Calu3 (cell line): ENCODE measurements at regions not wholly inside any gene's neighbourhood (a gene's known extent, or its start where the extent isn't known, plus 50 kb on each side); places are given as distances from the start of the nearest gene placed in this dataset.

ENCODE experiments used
- BruUV-seq: library from RNA; stranded (reverse); fragments of 400-500 nt; replicated peaks from 2 replicates; lab custom pipeline; 2021; lab: Mats Ljungman, UMichigan
- CTCF ChIA-PET: fragments of 300-600 bp; sonication (Branson Sonifier 250); formaldehyde crosslinking; loops from one replicate; lab custom pipeline; 2022; ENCODE audit warnings: antibody characterized with exemption; lab: Charles Lee
- DNase-seq: peaks from one replicate; pipeline ENCODE4 v3.0.0; 2022
- H3K27ac Mint-ChIP-seq: one replicate; pipeline ENCODE4 v1.8.0; 2022; ENCODE audit warnings: mixed read lengths; ENCODE audit not compliant: unreplicated experiment
- H3K27me3 Mint-ChIP-seq: one replicate; pipeline ENCODE4 v1.8.0; 2022; ENCODE audit warnings: mixed read lengths; ENCODE audit not compliant: unreplicated experiment
- H3K36me3 Mint-ChIP-seq: one replicate; pipeline ENCODE4 v1.8.0; 2022; ENCODE audit warnings: mild to moderate bottlenecking, moderate library complexity, mixed read lengths; ENCODE audit not compliant: insufficient read depth, unreplicated experiment
- H3K4me1 Mint-ChIP-seq: one replicate; pipeline ENCODE4 v1.8.0; 2022; ENCODE audit warnings: mild to moderate bottlenecking, low read depth, mixed read lengths; ENCODE audit not compliant: unreplicated experiment
- H3K4me3 Mint-ChIP-seq: one replicate; pipeline ENCODE4 v1.8.0; 2022; ENCODE audit warnings: mild to moderate bottlenecking, low read depth, moderate library complexity, mixed read lengths; ENCODE audit not compliant: unreplicated experiment
- H3K9me3 Mint-ChIP-seq: one replicate; pipeline ENCODE4 v1.8.0; 2022; ENCODE audit warnings: low read depth, mixed read lengths; ENCODE audit not compliant: unreplicated experiment
- intact Hi-C: fragments of 100-400 bp; cut with micrococcal nuclease; formaldehyde crosslinking; loops from one replicate; pipeline ENCODE4 v1.10.0; 2022; ENCODE audit not compliant: unreplicated experiment
- TF ChIP-seq, protein P1 (sequence below): fragments of 200-600 bp; IDR thresholded peaks from one replicate; pipeline ENCODE4 v1.8.0; 2022; ENCODE audit warnings: antibody characterized with exemption; ENCODE audit not compliant: unreplicated experiment

- Mint-ChIP-seq H3K36me3 (no peaks in the 10 kb centered on the region), H3K27ac (no peak overlapping the region), H3K9me3 (no peaks in the 10 kb centered on the region), H3K4me1 (no peaks in the 10 kb centered on the region), H3K27me3 (no peaks in the 10 kb centered on the region), H3K4me3 (no peak overlapping the region)
- intact Hi-C loops: no loop called here
- BruUV-seq: no TSS peak
- TF ChIP-seq, protein P1, sequence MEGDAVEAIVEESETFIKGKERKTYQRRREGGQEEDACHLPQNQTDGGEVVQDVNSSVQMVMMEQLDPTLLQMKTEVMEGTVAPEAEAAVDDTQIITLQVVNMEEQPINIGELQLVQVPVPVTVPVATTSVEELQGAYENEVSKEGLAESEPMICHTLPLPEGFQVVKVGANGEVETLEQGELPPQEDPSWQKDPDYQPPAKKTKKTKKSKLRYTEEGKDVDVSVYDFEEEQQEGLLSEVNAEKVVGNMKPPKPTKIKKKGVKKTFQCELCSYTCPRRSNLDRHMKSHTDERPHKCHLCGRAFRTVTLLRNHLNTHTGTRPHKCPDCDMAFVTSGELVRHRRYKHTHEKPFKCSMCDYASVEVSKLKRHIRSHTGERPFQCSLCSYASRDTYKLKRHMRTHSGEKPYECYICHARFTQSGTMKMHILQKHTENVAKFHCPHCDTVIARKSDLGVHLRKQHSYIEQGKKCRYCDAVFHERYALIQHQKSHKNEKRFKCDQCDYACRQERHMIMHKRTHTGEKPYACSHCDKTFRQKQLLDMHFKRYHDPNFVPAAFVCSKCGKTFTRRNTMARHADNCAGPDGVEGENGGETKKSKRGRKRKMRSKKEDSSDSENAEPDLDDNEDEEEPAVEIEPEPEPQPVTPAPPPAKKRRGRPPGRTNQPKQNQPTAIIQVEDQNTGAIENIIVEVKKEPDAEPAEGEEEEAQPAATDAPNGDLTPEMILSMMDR: no peak
- DNase-seq: no peak
- CTCF ChIA-PET: no interaction called here
Measured at GRCh38 chr2:172270278-172271079, 156.9 kb upstream of the ITGA6 start.

DNA sequence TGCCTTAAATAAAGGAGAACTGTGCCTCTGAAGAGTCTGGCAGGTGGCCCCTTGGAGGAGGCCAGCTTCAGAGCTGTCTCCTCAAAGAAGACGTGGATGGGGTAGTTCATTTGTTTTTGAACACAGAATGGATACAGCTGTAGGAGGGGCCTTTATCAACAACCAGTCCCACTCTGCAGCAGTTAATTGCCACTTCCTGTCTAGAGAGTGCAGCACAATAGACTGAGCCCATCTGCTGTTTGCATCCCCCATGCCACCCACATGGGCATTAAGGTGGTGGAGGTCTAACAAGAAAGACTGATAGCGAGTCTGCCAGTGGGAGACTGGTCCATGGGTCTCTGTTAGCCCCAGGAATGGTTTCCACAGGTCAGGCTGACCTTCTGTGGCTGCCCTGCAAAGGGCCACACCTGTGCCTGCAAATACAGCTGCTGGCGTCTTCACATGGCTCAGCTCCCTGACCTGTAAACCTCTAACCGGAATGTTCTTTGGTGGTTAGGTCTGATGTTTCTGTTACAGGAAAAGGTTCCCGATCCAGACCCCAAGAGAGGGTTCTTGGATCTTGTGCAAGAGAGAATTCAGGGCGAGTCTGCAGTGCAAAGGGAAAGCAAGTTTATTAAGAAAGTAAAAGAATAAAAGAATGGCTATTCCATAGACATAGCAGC lies 153.3 kb upstream of the ITGA6 start:
- intact Hi-C loops: no loop called here
- no peaks in the 10 kb centered on the region for H3K27me3 Mint-ChIP-seq
- no TSS peak for BruUV-seq
- CTCF ChIA-PET: interaction anchor here (0.9 kb wide), 1 partner anchor 188 kb away, joined by 3 read pairs; no protein-coding TSS in a partner anchor
- H3K4me1 Mint-ChIP-seq: no peaks in the 10 kb centered on the region
- H3K27ac Mint-ChIP-seq: no peak overlapping the region
- peaks cover 2% of the 10 kb centered on the region for H3K9me3 Mint-ChIP-seq
- TF ChIP-seq, protein P1: no peak
- H3K36me3 Mint-ChIP-seq: no peaks in the 10 kb centered on the region
- no peak overlapping the region for H3K4me3 Mint-ChIP-seq
- no peak for DNase-seq

GRCh38 chr2:172275239-172275638 lies 152.1 kb upstream of the ITGA6 start:
- CTCF ChIA-PET: interaction anchor here (0.6 kb wide), 2 partner anchors 558 to 576 kb away, joined by 3 to 5 read pairs; no protein-coding TSS in a partner anchor
- Mint-ChIP-seq H3K27me3 (no peaks in the 10 kb centered on the region), H3K4me3 (no peak overlapping the region), H3K9me3 (peaks cover 2% of the 10 kb centered on the region), H3K27ac (no peak overlapping the region), H3K36me3 (no peaks in the 10 kb centered on the region), H3K4me1 (no peaks in the 10 kb centered on the region)
- TF ChIP-seq, protein P1: no peak
- intact Hi-C loops: no loop called here
- DNase-seq: no peak
- BruUV-seq: no TSS peak

DNA sequence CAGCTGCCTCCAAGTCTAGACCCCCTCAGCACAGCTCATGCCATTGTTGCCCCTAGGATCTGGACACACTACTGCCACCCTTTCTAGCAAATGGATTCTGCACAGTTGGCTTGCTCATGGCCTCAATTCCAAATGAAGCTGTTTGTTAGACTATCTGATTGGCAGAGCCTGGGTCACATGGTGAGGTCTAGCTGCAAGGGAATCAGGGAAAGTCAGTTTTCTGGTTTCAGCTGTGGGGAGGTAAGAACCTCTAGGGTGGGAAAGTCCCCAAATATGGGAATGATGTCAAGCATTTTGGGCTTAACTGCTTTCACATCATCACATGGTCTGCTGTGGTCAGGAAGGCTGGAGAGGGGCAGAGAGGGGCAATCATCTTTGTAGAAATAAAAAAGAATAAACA lies 150.4 kb upstream of the ITGA6 start:
- CTCF ChIA-PET: no interaction called here
- Mint-ChIP-seq H3K4me3 (no peak overlapping the region), H3K36me3 (no peaks in the 10 kb centered on the region), H3K27me3 (no peaks in the 10 kb centered on the region), H3K27ac (no peak overlapping the region), H3K9me3 (peaks cover 2% of the 10 kb centered on the region), H3K4me1 (no peaks in the 10 kb centered on the region)
- no peak for DNase-seq
- no TSS peak for BruUV-seq
- TF ChIP-seq, protein P1: no peak
- intact Hi-C loops: no loop called here
